NCI-H2196 (cell line): ENCODE measurements at regions not wholly inside any gene's neighbourhood (a gene's known extent, or its start where the extent isn't known, plus 50 kb on each side); places are given as distances from the start of the nearest gene placed in this dataset.
"Not testable (repeated sequence)": the region's sequence is repeated elsewhere in the genome, so short reads cannot be mapped to it uniquely, and the experiment has no call there.

Source experiments
- DNase-seq: peaks from one replicate; lab custom pipeline; 2025; ENCODE audit not compliant: unreplicated experiment; lab: John Stamatoyannopoulos, UW

DNA sequence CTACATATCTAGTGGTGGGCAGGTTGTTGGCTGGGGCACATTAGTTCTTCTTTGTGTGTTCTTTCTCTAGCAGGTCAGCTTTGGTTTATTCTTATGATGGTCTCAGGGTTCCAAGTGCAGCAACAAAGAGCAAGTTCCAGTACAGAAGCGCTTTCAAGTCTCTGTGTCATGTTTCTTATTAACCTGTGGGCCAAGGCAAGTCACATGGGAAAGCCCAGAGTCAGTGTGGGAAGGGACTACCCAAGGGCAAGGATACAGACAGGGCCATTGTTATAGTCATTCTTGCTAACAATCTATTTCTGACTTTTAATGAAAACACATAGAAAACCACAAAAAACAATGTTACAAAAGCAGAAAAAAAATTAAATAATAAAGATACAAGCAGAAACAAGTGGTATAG lies 754.6 kb downstream of the TBC1D22A start:
- no peak for DNase-seq

DNA sequence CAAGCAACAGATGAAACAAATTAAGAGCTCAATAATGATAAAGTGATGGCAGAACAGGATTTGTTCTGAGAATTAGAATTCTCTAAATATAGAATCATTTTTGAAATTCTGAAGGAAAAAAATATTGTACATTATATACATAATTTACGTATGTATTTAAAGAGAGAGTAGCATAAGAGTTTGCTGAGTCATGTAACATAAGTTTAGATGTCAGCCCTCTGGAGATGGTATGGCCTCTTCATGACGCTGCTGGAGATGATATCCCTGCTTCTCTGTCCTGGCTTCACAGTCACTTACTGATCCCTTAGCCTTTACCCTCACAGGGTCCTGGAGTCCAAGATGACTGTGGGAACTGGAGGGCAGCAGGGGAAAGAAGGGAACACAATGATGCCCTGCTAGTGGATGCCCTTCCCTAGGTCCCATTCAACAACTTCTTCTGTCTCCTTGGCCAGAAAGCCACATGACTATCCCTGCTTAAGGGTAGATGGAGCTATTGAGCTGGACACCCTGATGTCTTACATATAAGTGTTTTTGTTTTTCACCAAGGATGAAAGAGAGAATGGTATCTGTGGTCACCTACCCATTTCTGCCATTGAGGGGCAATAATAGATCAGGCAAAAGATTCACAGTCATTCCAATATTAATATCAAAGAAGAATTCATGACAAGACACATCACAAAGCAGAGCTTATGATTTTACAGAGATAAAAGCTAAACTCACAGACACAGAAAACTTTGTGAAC lies 753.1 kb downstream of the TBC1D22A start:
- DNase-seq = no peak

DNA sequence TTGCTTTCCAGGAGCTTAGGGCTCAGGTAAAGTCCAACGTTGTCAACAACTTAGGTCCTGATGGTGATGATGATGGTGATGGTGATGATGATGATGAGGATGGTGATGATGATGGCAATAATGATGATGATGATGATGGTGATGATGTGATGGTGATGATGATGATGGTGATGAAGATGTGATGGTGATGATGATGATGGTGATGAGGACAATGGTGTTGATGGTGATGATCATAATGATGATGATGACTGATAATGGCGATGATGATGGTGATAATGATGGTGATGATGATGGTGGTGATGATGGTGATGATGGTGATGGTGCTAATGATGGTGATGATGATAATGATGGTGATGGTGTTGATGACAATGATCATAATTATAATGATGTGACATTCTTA lies 750.2 kb downstream of the TBC1D22A start:
- DNase-seq = no peak

DNA sequence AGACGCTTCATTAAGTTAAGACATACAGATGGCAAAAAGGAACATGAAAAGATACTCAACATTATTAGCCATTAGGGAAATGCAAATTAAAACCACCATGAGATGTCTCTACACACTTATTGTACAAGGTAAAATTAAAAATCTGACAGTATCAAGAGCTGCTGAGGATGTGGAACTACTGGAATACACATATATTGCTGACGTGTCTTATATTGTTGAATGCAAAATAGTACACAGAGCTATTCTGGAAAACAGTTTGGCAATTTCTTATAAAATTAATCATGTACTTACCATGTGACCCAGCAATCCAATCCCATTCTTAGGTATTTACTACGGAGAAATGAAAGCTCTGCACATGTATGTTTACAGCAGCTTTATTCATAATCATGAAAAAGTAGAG lies 742.5 kb downstream of the TBC1D22A start:
- no peak for DNase-seq

DNA sequence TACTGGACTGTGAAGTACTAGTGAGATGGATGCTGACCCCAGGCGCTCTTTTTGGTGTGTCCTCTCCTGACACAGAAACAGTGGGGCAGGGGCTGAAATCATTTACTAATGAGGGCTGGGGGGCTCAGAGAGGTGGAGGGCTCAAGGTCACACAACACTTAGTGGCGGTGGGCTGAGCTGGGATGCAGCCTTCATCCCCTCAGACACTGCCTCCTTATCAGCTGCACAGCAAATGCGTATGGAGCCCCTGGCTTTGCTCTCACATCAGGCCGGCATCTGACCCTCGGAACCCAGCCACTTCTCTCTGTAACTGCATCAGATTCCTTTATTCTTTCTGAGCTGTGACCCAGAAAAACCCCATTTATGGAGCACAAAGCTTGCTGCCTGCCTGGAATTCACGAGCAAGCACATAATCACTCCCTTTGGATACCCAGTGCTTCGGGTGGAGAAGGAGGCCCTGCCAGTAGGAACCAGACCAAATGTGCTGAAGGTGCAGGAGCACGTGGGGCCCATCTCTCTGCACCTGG lies 736.6 kb downstream of the TBC1D22A start:
- no peak for DNase-seq

DNA sequence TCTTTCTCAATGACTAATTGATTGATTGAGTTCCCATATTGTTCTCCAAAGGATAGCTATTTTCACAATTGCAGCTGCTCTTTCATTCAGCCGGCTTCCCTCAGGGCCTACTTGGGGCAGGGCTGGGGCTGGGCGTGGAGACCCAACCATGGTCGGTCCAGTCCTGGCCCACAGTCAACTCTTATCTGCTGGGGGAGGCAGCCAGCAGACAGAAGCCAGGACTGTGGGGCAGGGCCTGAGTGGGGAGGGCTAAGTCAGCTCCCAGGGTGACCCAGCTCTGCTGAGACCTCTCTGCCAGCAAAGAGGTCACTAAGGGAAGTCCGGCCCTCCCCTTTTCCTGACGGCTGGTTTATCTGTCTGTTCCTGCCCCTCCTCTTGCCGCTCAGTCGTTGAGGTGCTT lies 735.2 kb downstream of the TBC1D22A start:
- no peak for DNase-seq

DNA sequence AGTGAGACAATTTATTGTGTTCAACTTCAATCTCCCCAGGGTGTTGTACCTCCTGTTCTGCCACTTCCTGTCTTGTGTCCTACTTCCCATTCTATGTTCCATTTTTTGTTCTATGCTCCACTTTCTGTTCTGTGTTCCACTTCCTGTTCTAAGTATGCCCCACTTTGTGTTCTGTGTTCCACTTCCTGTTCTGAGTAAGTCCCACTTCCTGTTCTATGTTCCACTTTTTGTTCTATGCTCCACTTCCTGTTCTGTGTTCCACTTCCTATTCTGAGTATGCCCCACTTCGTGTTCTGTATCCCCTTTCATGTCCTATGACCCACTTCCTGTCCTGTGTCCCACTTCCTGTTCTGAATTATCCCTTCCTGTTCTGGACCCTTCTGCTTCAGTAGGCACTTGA lies 732.7 kb downstream of the TBC1D22A start:
- DNase-seq = no peak

DNA sequence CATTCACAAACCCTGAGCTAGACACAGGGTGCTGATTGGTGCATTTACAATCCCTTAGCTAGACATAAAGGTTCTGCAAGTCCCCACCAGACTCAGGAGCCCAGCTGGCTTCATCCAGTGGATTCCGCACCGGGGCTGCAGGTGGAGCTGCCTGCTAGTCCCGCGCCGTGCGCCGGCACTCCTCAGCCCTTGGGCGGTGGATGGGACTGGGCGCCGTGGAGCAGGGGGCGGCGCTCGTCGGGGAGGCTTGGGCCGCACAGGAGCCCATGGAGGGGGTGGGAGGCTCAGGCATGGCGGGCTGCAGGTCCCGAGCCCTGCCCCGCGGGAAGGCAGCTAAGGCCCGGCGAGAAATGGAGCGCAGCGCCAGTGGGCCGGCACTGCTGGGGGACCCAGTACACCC lies 725.7 kb downstream of the TBC1D22A start:
- DNase-seq = not testable (repeated sequence)

DNA sequence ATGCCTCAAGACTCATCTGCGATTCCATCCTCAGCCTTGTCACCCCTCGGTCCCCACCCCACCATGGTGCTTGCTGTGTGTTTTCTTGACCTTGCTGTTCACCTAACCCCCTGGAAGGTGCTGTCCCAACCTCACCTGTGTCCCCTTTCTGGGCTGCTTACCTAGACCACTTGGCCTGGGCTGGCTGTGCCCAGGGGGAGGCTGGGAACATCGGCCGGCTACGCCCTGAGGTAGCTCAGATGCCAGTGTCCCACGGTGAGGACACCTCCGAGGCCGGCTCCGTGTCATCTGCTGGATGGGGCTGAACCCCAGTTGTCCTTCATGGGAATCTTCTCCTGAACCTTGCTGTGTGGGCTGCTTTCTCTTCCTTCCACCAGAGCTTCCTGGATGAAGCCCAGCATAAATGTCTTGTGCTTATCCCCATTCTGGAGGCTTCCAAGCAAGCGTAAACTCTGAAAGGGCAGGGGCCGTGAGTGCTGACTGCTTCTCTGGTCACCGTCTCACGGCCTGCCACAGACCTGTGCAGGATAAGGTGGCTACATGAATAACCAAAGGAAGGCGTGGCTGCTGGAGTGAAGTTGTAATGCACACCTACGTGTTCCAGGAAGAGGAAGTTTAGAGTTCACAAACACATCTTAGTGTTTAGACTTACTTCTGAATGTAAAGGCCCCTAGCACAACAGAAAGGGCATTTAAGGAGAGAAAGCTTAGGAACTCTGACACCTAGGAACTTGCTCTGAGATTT lies 724.3 kb downstream of the TBC1D22A start:
- no peak for DNase-seq

DNA sequence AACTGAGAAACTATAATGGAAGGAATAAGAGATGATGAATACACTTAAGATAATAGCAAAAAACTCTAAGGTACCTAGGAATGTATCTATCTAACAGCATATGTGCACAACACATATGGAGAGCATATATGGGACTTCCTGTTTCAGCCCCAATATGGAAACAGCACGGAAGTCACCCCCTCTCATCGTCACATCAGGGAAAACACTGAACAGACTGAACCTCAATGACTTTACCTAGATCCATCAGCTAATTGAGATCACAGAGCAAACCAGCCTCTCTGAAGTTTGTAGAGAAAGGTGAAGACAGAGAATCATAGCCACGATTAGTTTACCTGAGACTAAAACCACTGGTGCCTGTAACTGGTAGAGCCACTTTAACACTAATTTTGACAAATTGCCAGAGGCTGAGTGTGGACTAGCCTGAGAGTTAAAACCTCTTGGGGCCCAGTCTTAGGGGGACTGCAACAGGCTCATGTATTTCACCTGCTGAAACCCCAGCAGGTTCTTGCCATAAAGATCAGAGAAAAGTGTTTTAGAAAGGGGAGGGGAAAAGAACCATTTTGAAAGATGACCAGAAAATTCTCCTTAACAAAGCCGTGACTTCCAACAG lies 722.6 kb downstream of the TBC1D22A start:
- DNase-seq = no peak

DNA sequence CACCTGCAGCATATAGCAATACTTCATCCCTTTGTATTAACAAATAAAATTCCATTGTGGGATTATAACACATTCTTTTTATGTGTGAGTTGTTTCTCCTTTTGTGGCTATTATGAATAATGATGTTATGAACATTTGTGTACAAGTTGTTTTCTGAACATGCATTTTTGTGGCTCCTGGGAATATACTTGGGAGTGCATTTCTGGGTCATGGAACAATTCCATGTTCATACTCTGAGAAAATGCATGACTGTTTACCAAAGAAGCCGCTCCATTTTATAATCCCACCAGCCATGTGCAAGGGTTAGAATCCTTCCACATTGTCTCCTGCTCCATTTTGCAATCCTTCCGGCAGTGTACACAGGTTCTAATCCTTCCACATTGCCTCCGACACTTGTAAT lies 713.8 kb downstream of the TBC1D22A start:
- DNase-seq = no peak

DNA sequence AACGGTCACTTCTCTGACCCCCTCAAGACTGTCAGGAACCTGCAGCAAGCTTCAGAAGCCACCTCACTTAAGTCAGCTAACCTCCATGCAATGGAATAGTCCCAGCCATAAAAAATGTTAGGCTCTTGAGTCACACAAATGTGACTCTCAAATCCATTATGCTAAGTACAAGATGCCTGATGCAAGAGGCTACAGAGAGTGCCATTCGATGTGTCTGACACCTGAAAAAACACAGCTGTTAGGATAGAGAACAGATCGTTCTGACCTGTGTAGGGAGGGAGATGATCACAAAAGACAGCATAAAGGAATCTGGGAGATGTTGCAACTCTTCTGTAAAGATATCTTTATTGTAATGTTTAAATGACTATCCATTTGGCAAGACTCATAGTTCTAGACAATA lies 712.4 kb downstream of the TBC1D22A start:
- no peak for DNase-seq

DNA sequence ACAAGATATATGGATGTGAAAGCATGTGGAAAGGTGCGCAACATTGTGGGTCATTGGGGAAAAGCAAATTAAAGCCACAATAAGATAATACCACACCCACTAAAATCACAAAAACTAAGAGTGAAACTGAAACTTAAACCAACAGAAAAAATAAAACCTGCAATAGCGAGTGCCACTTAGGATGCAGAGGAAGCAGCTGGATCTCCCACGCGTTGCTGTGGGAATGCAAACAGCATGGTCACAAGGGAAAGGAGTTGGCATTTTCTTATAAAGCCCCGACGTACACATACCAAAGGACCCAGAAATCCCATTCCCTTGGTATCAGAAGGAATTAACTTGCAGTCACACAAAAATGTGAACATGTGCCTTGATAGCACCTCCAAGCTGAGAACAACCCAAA lies 712.0 kb downstream of the TBC1D22A start:
- no peak for DNase-seq

DNA sequence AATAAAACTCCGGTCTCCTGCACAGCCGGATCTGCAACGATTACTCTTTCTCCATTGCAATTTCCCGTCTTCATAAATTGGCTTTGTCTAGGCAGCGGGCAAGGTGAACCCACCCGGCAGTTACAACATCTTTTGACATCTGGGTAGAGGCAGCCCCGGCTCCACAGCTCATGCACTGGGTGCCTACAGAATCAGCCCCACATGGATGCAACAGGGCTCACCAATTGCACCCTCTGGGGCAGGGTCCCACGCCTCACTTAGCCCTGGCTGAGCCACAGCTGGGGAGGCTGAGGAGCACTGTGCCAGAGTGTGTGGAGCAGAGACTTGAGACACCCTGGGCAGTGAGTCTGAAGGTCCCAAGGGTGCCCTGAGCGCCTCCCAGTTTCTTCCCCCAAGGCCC lies 710.2 kb downstream of the TBC1D22A start:
- no peak for DNase-seq

DNA sequence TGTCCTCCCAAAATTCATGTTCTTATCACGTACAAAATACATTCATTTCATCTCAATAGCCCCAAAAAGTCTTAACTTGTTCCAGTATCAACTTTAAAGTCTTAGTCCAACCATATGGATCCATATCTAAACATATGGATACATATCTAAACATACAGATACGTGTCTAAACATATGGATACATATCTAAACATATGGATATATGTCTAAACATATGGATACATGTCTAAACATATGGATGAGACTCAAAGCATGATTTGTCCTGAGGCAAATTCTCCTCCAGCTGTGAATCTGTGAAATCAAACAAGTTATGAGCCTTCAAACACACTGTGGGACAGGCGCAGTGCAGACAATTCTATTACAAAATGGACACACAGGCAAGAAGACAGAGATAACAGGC lies 709.0 kb downstream of the TBC1D22A start:
- no peak for DNase-seq

DNA sequence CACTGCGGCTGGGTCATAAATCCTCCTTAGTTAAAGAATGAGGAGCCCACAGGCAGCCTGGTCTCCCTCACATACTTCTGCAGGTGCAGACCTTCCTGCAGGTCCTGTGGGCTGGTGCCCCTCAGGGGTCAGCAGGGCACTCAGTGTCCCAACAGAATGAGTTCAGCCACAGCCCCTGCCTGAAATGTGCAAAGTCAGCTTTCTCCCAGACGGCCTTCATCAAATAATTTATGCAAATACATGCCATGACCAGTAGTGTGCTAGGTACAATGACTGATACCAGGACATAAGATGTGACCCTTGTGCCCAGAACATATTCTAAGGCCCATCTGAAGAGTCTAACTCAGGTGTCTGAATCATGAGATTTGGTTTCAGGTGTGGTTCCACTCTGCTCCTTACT lies 703.4 kb downstream of the TBC1D22A start:
- no peak for DNase-seq

DNA sequence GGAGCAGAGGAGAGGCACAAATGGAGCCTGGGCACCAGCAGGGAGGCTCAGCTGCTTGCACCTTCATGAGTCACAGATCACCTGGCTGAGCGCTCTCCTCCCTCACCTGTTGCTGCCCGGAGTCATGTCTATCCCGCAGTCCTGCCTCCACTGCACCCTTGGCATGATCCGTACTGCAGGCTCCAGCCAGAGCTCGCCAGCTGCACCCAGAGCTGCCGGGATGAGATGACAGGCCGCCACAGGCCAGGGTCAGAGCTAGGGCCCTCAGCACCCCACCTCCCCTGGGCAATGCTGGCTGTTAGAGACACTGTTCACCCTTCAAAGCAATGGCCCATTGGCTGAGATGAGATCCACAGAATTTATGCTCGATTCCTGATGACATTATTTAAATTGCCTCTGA lies 702.8 kb downstream of the TBC1D22A start:
- no peak for DNase-seq

DNA sequence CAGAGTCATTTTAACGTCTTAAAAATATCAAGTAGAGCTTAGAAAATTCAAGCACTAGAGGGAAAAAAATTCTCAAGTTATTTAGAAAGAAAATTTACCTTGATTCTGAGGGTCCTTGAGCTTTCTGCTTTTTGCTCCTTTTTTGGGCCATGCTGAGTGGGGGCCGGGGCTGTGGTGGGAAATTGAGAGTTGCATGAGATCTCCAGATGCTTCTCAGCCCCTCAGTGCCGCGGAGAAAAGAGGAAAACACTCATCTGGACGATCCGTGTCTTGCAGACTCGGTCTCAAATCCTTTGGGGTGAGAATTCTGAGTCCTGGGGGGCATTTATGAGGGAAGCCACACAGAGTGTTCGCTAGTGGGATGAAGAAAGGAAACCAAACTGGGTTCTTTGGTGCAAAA lies 700.8 kb downstream of the TBC1D22A start:
- DNase-seq = no peak

DNA sequence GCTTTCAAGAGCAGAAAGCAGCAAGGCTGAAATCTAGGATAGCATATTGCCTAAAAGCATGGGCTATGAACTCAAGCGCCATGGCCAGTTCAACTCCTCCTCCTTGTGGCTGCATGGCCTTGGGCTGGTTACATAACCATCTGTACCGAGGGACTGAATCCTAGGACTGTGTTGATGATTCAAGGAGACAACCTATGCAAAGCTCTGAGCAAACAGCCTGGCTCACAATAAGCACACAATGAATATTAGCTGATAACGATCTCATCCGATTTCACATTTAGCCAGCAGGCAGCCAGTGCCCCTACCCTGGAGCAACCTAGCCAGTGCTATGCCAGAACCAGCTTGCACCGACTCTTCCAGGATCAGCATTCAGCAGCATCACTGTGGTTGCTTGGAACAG lies 698.4 kb downstream of the TBC1D22A start:
- DNase-seq = no peak

DNA sequence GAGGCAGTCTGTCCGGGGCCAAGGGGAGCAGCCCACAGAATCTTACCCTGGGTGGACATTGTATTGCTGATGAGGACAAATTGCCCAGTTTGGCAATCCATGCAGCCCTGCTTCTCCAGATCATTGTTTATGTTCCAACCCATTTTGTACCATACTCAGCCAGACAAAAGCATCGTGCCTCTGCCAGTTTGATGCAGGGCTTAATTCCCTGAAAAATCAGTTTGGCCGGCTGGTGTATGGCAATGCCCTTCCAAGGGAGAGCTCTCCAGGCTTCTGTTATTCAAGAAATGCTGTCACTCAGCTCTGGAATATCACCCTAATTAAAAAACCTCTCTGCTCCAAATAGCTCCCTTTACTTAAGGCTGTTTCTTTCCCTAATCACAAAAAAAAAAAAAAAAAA lies 697.7 kb downstream of the TBC1D22A start:
- no peak for DNase-seq

DNA sequence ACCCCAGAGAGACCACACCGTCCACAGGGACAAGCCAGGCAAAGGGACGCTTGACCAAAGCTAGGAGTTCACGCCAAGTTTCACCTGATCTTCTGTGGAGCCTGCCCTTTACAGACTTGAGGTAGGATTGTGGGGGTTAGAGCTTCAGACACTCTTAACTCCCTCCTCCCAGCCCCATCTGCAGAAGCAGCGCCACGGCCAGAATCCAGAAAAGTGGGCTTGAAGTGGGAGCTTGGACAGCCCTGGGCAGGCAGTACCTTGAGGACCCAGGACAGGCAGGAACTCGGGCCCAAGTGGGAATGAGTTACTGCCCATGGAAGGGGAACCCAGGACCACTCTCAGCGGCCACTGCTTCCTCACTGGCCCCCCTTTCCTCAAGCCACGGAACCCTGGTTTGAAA lies 695.9 kb downstream of the TBC1D22A start:
- no peak for DNase-seq
